ENCODE measurements at regions not wholly inside any gene's neighbourhood (a gene's known extent, or its start where the extent isn't known, plus 50 kb on each side); places are given as distances from the start of the nearest gene placed in this dataset.
"Not testable (repeated sequence)": the region's sequence is repeated elsewhere in the genome, so short reads cannot be mapped to it uniquely, and the experiment has no call there.

GRCh38 chr4:123530357-123530756, 133.8 kb downstream of the SPRY1 start:
- Histone ChIP-seq H3K4me3 (ENCODE audit: low read length) (no peak overlapping the region), H3F3A (ENCODE audit: control insufficient read depth, insufficient read depth) (no peaks in the 10 kb centered on the region), H4K20me1 (ENCODE audit: control insufficient read depth, insufficient read depth, low read depth, low read length) (no peaks in the 10 kb centered on the region)

GRCh38 chr4:123535037-123535748, 138.6 kb downstream of the SPRY1 start:
- 0 out of 2 replicates have a peak, but pooled peaks cover 4% of the 10 kb centered on the region for H3K4me1 ChIP-seq (ENCODE audit: control insufficient read depth, low read length)
- H3K36me3 ChIP-seq (ENCODE audit: control insufficient read depth, low read length) = no peaks in the 10 kb centered on the region

More at GRCh38 chr4:123530357-123530756, 133.8 kb downstream of the SPRY1 start:
- Histone ChIP-seq H3K27ac (ENCODE audit: low read depth, low read length) (no peak overlapping the region), H3K4me1 (ENCODE audit: control insufficient read depth, low read length) (no peaks in the 10 kb centered on the region), H3K27me3 (ENCODE audit: control insufficient read depth, low read length) (no peaks in the 10 kb centered on the region), H3K36me3 (ENCODE audit: control insufficient read depth, low read length) (no peaks in the 10 kb centered on the region), H3K4me2 (ENCODE audit: low read length) (no peak overlapping the region), H3K79me2 (ENCODE audit: control insufficient read depth, low read length) (no peaks in the 10 kb centered on the region), H3K9me3 (ENCODE audit: control insufficient read depth, insufficient read depth, low read length) (0 out of 2 replicates have a peak, but pooled peaks cover 3% of the 10 kb centered on the region), H3K9me2 (replicated peaks; ENCODE audit: control insufficient read depth, low read length) (no peaks in the 10 kb centered on the region)
- TF ChIP-seq CTCF (IDR thresholded peaks at IDR 0.05; ENCODE audit: low read depth, low read length, poor library complexity, severe bottlenecking) = no peak
- TF ChIP-seq EZH2phosphoT487 (IDR thresholded peaks at IDR 0.05; ENCODE audit: borderline replicate concordance, low read length) = no peak

GRCh38 chr4:123536225-123536624, 139.6 kb downstream of the SPRY1 start:
- Histone ChIP-seq H3K79me2 (ENCODE audit: control insufficient read depth, low read length) (no peaks in the 10 kb centered on the region), H3K27me3 (ENCODE audit: control insufficient read depth, low read length) (peaks cover 4% of the 10 kb centered on the region; the same call in 1 of the 2 replicates), H3K4me3 (ENCODE audit: low read length) (no peak overlapping the region), H4K20me1 (ENCODE audit: control insufficient read depth, insufficient read depth, low read depth, low read length) (no peaks in the 10 kb centered on the region), H3K36me3 (ENCODE audit: control insufficient read depth, low read length) (no peaks in the 10 kb centered on the region), H3K4me2 (ENCODE audit: low read length) (no peak overlapping the region), H3K9me3 (ENCODE audit: control insufficient read depth, insufficient read depth, low read length) (0 out of 2 replicates have a peak, but pooled peaks cover 3% of the 10 kb centered on the region), H3K4me1 (ENCODE audit: control insufficient read depth, low read length) (0 out of 2 replicates have a peak, but pooled peaks cover 4% of the 10 kb centered on the region), H3K27ac (ENCODE audit: low read depth, low read length) (no peak overlapping the region), H3K9me2 (replicated peaks; ENCODE audit: control insufficient read depth, low read length) (no peaks in the 10 kb centered on the region), H3F3A (ENCODE audit: control insufficient read depth, insufficient read depth) (no peaks in the 10 kb centered on the region)
- TF ChIP-seq EZH2phosphoT487 (IDR thresholded peaks at IDR 0.05; ENCODE audit: borderline replicate concordance, low read length) (no peak), CTCF (IDR thresholded peaks at IDR 0.05; ENCODE audit: low read depth, low read length, poor library complexity, severe bottlenecking) (no peak)

More at GRCh38 chr4:123535037-123535748, 138.6 kb downstream of the SPRY1 start:
- H3K4me2 ChIP-seq (ENCODE audit: low read length) = no peak overlapping the region
- H3K4me3 ChIP-seq (ENCODE audit: low read length) = no peak overlapping the region
- no peaks in the 10 kb centered on the region for H3K79me2 ChIP-seq (ENCODE audit: control insufficient read depth, low read length)
- H3K9me2 ChIP-seq (replicated peaks; ENCODE audit: control insufficient read depth, low read length) = no peaks in the 10 kb centered on the region
- TF ChIP-seq EZH2phosphoT487 (IDR thresholded peaks at IDR 0.05; ENCODE audit: borderline replicate concordance, low read length) (no peak), CTCF (IDR thresholded peaks at IDR 0.05; ENCODE audit: low read depth, low read length, poor library complexity, severe bottlenecking) (no peak)
- no peak overlapping the region for H3K27ac ChIP-seq (ENCODE audit: low read depth, low read length)
- H3K27me3 ChIP-seq (ENCODE audit: control insufficient read depth, low read length) = peaks cover 4% of the 10 kb centered on the region; the same call in 1 of the 2 replicates
- H4K20me1 ChIP-seq (ENCODE audit: control insufficient read depth, insufficient read depth, low read depth, low read length) = no peaks in the 10 kb centered on the region
- H3F3A ChIP-seq (ENCODE audit: control insufficient read depth, insufficient read depth) = no peaks in the 10 kb centered on the region
- 0 out of 2 replicates have a peak, but pooled peaks cover 3% of the 10 kb centered on the region for H3K9me3 ChIP-seq (ENCODE audit: control insufficient read depth, insufficient read depth, low read length)

- H3K4me2 ChIP-seq (ENCODE audit: low read length); H4K20me1 ChIP-seq (ENCODE audit: control insufficient read depth, insufficient read depth, low read depth, low read length); H3K36me3 ChIP-seq (ENCODE audit: control insufficient read depth, low read length); H3K27me3 ChIP-seq (ENCODE audit: control insufficient read depth, low read length); H3K27ac ChIP-seq (ENCODE audit: low read depth, low read length); H3K4me1 ChIP-seq (ENCODE audit: control insufficient read depth, low read length); H3K4me3 ChIP-seq (ENCODE audit: low read length); H3K9me2 ChIP-seq (replicated peaks; ENCODE audit: control insufficient read depth, low read length); H3F3A ChIP-seq (ENCODE audit: control insufficient read depth, insufficient read depth); H3K9me3 ChIP-seq (ENCODE audit: control insufficient read depth, insufficient read depth, low read length); H3K79me2 ChIP-seq (ENCODE audit: control insufficient read depth, low read length): not testable (repeated sequence)
These were observed 141.4 kb downstream of the SPRY1 start for GRCh38 chr4:123537906-123538402.

All from DOHH2 (cell line).